Breast epithelium (tissue), 3 donors: ENCODE measurements at regions not wholly inside any gene's neighbourhood (a gene's known extent, or its start where the extent isn't known, plus 50 kb on each side); places are given as distances from the start of the nearest gene placed in this dataset.

Source experiments
- CTCF ChIP-seq, 3 donors: fragments of 450-650 bp; IDR thresholded peaks; one replicate each; pipeline ENCODE4 v1.5.1; 2016 to 2017; ENCODE audit warnings: antibody characterized with exemption in 3 of 3, mild to moderate bottlenecking in 3 of 3, moderate library complexity in 3 of 3
- POLR2A ChIP-seq: fragments of 450-650 bp; IDR thresholded peaks from one replicate; pipeline ENCODE4 v1.6.1; 2016; ENCODE audit warnings: antibody characterized with exemption, mild to moderate bottlenecking, moderate library complexity

- no peak for TF ChIP-seq CTCF (IDR thresholded peaks at IDR 0.05)
- TF ChIP-seq POLR2A, result no peak
These were observed 153.4 kb upstream of the PSMD7 start for GRCh38 chr16:74143171-74143570.
